Mesenchymal stem cell (in vitro differentiated cells and primary cell): ENCODE measurements at regions not wholly inside any gene's neighbourhood (a gene's known extent, or its start where the extent isn't known, plus 50 kb on each side); places are given as distances from the start of the nearest gene placed in this dataset.

Source experiments
- DNase-seq: peaks from one replicate; pipeline ENCODE4 v3.0.0-alpha.2; 2013
- H2AFZ ChIP-seq: one replicate; pipeline ENCODE4 v1.6.1; 2013; ENCODE audit warnings: low read depth, mild to moderate bottlenecking, control low read depth, inconsistent platforms, low read length, moderate library complexity
- H2AK5ac ChIP-seq: 2 replicates; pipeline ENCODE4 v1.6.1; 2013; ENCODE audit warnings: low read length, moderate library complexity, mild to moderate bottlenecking, inconsistent platforms; ENCODE audit not compliant: severe bottlenecking
- H2BK120ac ChIP-seq: one replicate; pipeline ENCODE4 v1.6.1; 2013; ENCODE audit warnings: low read depth, mild to moderate bottlenecking, inconsistent platforms, low read length, moderate library complexity
- H2BK12ac ChIP-seq, 2 experiments: one replicate each; pipeline ENCODE4 v1.6.1; 2013; ENCODE audit warnings: inconsistent platforms in 2 of 2, low read length in 2 of 2, mild to moderate bottlenecking in 2 of 2, moderate library complexity in 2 of 2, control low read depth in 1 of 2
- H2BK15ac ChIP-seq: one replicate; pipeline ENCODE4 v1.6.1; 2013; ENCODE audit warnings: mild to moderate bottlenecking, low read depth, inconsistent platforms; ENCODE audit not compliant: poor library complexity, severe bottlenecking
- H2BK5ac ChIP-seq: 2 replicates; pipeline ENCODE4 v1.6.1; 2013; ENCODE audit warnings: low read depth, mild to moderate bottlenecking, low read length, control low read depth, inconsistent platforms; ENCODE audit not compliant: poor library complexity, severe bottlenecking
- H3K14ac ChIP-seq, 2 experiments: one replicate each; pipeline ENCODE4 v1.6.1; 2013; ENCODE audit warnings: inconsistent platforms in 2 of 2, low read length in 2 of 2, control low read depth in 1 of 2, mild to moderate bottlenecking in 1 of 2, moderate library complexity in 1 of 2
- H3K18ac ChIP-seq, 2 experiments: one replicate each; pipeline ENCODE4 v1.6.1; 2013; ENCODE audit warnings: inconsistent platforms in 2 of 2, low read length in 2 of 2, control low read depth in 1 of 2, low read depth in 1 of 2, mild to moderate bottlenecking in 1 of 2
- H3K23ac ChIP-seq, 2 experiments: one replicate each; pipeline ENCODE4 v1.6.1; 2013; ENCODE audit warnings: inconsistent platforms in 2 of 2, low read length in 2 of 2, mild to moderate bottlenecking in 2 of 2, moderate library complexity in 2 of 2, control low read depth in 1 of 2
- H3K27ac ChIP-seq: 2 replicates; pipeline ENCODE4 v1.5.1; 2013; ENCODE audit warnings: mild to moderate bottlenecking, moderate library complexity, low read length, control low read depth, inconsistent platforms; ENCODE audit not compliant: poor library complexity, severe bottlenecking
- H3K27me3 ChIP-seq, 2 experiments: 2 replicates each; pipeline versions ENCODE4 v1.6.1 to v1.7.0; 2013; ENCODE audit warnings: low read length in 2 of 2, mild to moderate bottlenecking in 2 of 2, moderate library complexity in 2 of 2, control low read depth in 1 of 2, inconsistent platforms in 1 of 2; ENCODE audit not compliant: control insufficient read depth in 1 of 2, insufficient read depth in 1 of 2
- H3K36me3 ChIP-seq, 2 experiments: 2 replicates each; pipeline versions ENCODE4 v1.6.1 to v1.7.0; 2013; ENCODE audit warnings: low read length in 2 of 2, control low read depth in 1 of 2, inconsistent platforms in 1 of 2, low read depth in 1 of 2, mild to moderate bottlenecking in 1 of 2; ENCODE audit not compliant: insufficient read depth in 2 of 2, control insufficient read depth in 1 of 2
- H3K4ac ChIP-seq, 2 experiments: one replicate each; pipeline ENCODE4 v1.6.1; 2013; ENCODE audit warnings: inconsistent platforms in 2 of 2, low read length in 2 of 2, mild to moderate bottlenecking in 2 of 2, moderate library complexity in 2 of 2, control low read depth in 1 of 2, low read depth in 1 of 2
- H3K4me1 ChIP-seq: 2 replicates; pipeline ENCODE4 v1.6.1; 2013; ENCODE audit warnings: low read depth, low read length, control low read depth; ENCODE audit not compliant: control insufficient read depth, insufficient read depth
- H3K4me2 ChIP-seq: 2 replicates; pipeline ENCODE4 v1.6.1; 2013; ENCODE audit warnings: low read length, mild to moderate bottlenecking, inconsistent platforms; ENCODE audit not compliant: poor library complexity, severe bottlenecking
- H3K4me3 ChIP-seq, 2 experiments: 2 replicates each; pipeline versions ENCODE4 v1.5.1 to v1.7.0; 2013; ENCODE audit warnings: low read length in 2 of 2, mild to moderate bottlenecking in 2 of 2, control low read depth in 1 of 2, low read depth in 1 of 2; ENCODE audit not compliant: insufficient read depth in 1 of 2
- H3K79me1 ChIP-seq: replicated peaks from 2 replicates; pipeline ENCODE4 v1.6.1; 2013; ENCODE audit warnings: mild to moderate bottlenecking, control low read depth, low read length, inconsistent platforms; ENCODE audit not compliant: poor library complexity, severe bottlenecking
- H3K9ac ChIP-seq: 2 replicates; pipeline ENCODE4 v1.7.0; 2013; ENCODE audit warnings: mild to moderate bottlenecking, low read length, moderate library complexity
- H3K9me3 ChIP-seq: 2 replicates; pipeline ENCODE4 v1.7.0; 2013; ENCODE audit warnings: mild to moderate bottlenecking, low read length; ENCODE audit not compliant: control insufficient read depth
- H4K8ac ChIP-seq: one replicate; pipeline ENCODE4 v1.6.1; 2013; ENCODE audit warnings: inconsistent platforms, mild to moderate bottlenecking, low read length, moderate library complexity
- H4K91ac ChIP-seq: one replicate; pipeline ENCODE4 v1.6.1; 2013; ENCODE audit warnings: mild to moderate bottlenecking, low read length, inconsistent platforms
- WGBS: methylation state at CpG from one replicate; pipeline ENCODE4 v1.1.7; 2013; ENCODE audit warnings: mixed read lengths; 5-methylcytosine and 5-hydroxymethylcytosine counted together

GRCh38 chr7:121643320-121643719, 229.6 kb upstream of the PTPRZ1 start:
- H3K9ac ChIP-seq: no peak overlapping the region
- H3K18ac ChIP-seq: no peak overlapping the region
- H3K4me3 ChIP-seq: no peak overlapping the region
- H3K36me3 ChIP-seq: no peaks in the 10 kb centered on the region
- no peak overlapping the region for H4K8ac ChIP-seq
- H3K4me1 ChIP-seq: no peaks in the 10 kb centered on the region
- H3K9me3 ChIP-seq: peaks cover 4% of the 10 kb centered on the region
- H2BK15ac ChIP-seq: no peak overlapping the region
- H3K4me2 ChIP-seq: no peak overlapping the region
- no peak overlapping the region for H3K14ac ChIP-seq
- no peak overlapping the region for H3K23ac ChIP-seq
- no peak overlapping the region for H2BK5ac ChIP-seq
- no peak overlapping the region for H4K91ac ChIP-seq
- H3K79me1 ChIP-seq: no peaks in the 10 kb centered on the region
- 79% methylated on average over 1 of the region's 1 CpG for WGBS
- H3K27ac ChIP-seq: no peak overlapping the region
- H2AK5ac ChIP-seq: no peak overlapping the region
- no peak overlapping the region for H3K4ac ChIP-seq
- H2BK12ac ChIP-seq: no peak overlapping the region
- H3K27me3 ChIP-seq: no peaks in the 10 kb centered on the region
- H2AFZ ChIP-seq: no peak overlapping the region
- DNase-seq: no peak
- no peak overlapping the region for H2BK120ac ChIP-seq

- no peak overlapping the region for H2AK5ac ChIP-seq
- no peak overlapping the region for H2AFZ ChIP-seq
- no peak overlapping the region for H2BK5ac ChIP-seq
- H3K14ac ChIP-seq: no peak overlapping the region
- H3K4ac ChIP-seq: no peak overlapping the region
- H3K9ac ChIP-seq: no peak overlapping the region
- no peak overlapping the region for H2BK15ac ChIP-seq
- no peak overlapping the region for H4K91ac ChIP-seq
- no peak for DNase-seq
- H2BK120ac ChIP-seq: no peak overlapping the region
- no peak overlapping the region for H4K8ac ChIP-seq
- H3K18ac ChIP-seq: no peak overlapping the region
- no CpG with 5 or more reads among the region's 5 CpGs for WGBS
- H2BK12ac ChIP-seq: no peak overlapping the region
- no peak overlapping the region for H3K23ac ChIP-seq
- no peak overlapping the region for H3K4me2 ChIP-seq
- no peak overlapping the region for H3K27ac ChIP-seq
- no peaks in the 10 kb centered on the region for H3K79me1 ChIP-seq
- no peaks in the 10 kb centered on the region for H3K4me1 ChIP-seq
- H3K4me3 ChIP-seq: no peak overlapping the region
- no peaks in the 10 kb centered on the region for H3K36me3 ChIP-seq
- peaks cover 4% of the 10 kb centered on the region for H3K9me3 ChIP-seq
- H3K27me3 ChIP-seq: no peaks in the 10 kb centered on the region
Measured at GRCh38 chr7:121639705-121640104, 233.3 kb upstream of the PTPRZ1 start.

GRCh38 chr7:121638286-121638685, 234.7 kb upstream of the PTPRZ1 start:
- Histone ChIP-seq H3K4me1 (no peaks in the 10 kb centered on the region), H3K79me1 (no peaks in the 10 kb centered on the region), H2AFZ (peak overlapping the region; percentile 11), H3K36me3 (no peaks in the 10 kb centered on the region), H2BK5ac (no peak overlapping the region), H3K23ac (no peak overlapping the region), H4K8ac (no peak overlapping the region), H3K14ac (no peak overlapping the region), H3K18ac (no peak overlapping the region), H2BK15ac (no peak overlapping the region), H3K4ac (no peak overlapping the region), H3K4me3 (no peak overlapping the region), H3K4me2 (no peak overlapping the region), H2BK12ac (no peak overlapping the region), H3K27me3 (no peaks in the 10 kb centered on the region), H3K9ac (no peak overlapping the region), H2BK120ac (no peak overlapping the region), H3K27ac (no peak overlapping the region), H2AK5ac (no peak overlapping the region), H4K91ac (no peak overlapping the region), H3K9me3 (peaks cover 4% of the 10 kb centered on the region)
- DNase-seq: no peak
- 94% methylated on average over 3 of the region's 3 CpGs for WGBS

- Histone ChIP-seq H3K18ac (no peak overlapping the region), H2BK15ac (no peak overlapping the region), H3K4me2 (no peak overlapping the region), H3K36me3 (no peaks in the 10 kb centered on the region), H4K8ac (no peak overlapping the region), H2BK12ac (no peak overlapping the region), H3K4me1 (no peaks in the 10 kb centered on the region), H3K9me3 (no peaks in the 10 kb centered on the region), H3K23ac (no peak overlapping the region), H3K9ac (no peak overlapping the region), H2AK5ac (no peak overlapping the region), H3K27me3 (no peaks in the 10 kb centered on the region), H3K4ac (no peak overlapping the region), H3K27ac (no peak overlapping the region), H2BK5ac (no peak overlapping the region), H2BK120ac (no peak overlapping the region), H3K79me1 (no peaks in the 10 kb centered on the region), H4K91ac (no peak overlapping the region), H3K14ac (no peak overlapping the region), H3K4me3 (no peak overlapping the region), H2AFZ (no peak overlapping the region)
- no peak for DNase-seq
- WGBS: 0% methylated on average over 1 of the region's 1 CpG
Measured at GRCh38 chr7:121634356-121634755, 238.2 kb upstream of the FAM3C start.
